Smooth muscle cell of the brain vasculature (primary cell): ENCODE measurements at regions not wholly inside any gene's neighbourhood (a gene's known extent, or its start where the extent isn't known, plus 50 kb on each side); places are given as distances from the start of the nearest gene placed in this dataset.

Source experiments
- DNase-seq: peaks from one replicate; pipeline ENCODE4 v3.0.0-alpha.2; 2012; ENCODE audit warnings: low read depth, low spot score

DNA sequence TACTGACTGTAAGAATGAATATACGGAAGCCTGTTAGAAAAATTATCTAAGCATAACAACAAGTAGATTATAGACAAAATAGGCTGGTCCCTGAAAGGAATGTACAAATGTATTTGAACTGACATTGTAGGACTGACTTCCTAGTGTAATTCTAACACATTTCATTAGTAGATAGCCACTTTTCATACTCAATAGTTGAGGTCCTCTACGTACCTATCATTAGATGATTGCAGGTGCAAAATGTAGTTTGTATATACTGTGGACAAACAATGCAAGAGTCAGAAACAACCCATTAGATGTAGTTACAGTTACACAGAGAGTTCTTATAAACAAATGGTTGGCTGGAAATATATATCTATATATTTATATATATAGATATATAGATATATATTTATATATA is 402.3 kb upstream of the SLITRK6 start:
- no peak for DNase-seq

DNA sequence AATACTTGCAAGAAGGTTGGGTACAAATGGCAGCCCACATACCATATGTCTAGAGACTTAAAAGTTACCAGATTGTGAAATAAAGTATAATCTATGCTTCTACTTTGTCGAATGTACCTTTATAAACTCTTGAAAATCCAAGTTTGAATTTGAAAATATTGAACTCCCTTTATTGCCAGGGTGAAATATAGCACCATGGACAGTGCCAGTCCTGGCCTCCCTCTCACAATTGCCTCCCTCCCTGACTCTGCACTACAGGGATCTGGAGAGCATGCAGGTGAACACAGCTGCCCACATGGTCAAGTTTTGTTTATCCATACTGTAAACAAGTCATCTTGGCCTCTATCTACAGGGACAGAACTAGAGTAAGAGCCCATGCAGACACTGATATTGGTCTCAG is 394.1 kb upstream of the SLITRK6 start:
- DNase-seq: no peak

DNA sequence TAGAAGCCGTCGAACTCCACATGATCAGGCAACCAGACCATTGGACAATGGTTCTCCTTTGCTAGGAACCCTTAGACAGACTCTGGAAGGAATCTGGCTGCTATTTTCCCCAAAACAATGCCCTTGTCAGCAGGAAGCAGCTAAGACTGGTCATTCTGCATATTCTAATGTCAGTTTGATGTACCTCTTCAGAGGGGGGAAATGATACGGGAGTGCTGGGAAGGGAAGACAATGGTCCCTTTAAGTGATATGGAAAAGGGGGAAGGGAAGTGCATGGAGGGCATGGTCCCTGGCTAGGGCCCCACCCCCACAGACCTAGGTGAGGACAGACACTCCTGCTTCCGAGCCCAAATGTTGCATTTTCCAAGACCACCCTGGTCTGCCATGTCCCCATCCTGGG is 389.0 kb upstream of the SLITRK6 start:
- no peak for DNase-seq

DNA sequence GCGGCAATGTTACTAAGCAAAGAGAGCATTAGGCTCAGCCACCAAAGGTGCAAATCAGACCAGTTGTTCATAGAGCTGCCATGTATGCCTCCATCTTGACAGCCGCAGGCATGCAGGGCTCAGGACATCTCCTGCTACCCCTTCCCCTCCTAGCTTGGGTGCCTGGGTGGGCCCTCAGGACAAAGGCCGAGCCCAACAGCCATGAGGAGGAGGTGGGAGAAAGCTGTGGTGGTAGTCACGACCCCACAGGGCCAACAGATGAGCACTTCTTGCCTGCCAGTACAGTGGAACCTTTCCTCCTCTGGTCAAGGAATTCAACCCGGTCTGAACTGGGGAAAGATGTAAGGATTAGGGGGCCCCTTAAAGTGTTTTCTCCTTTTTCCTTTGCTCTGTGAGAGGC is 386.4 kb upstream of the SLITRK6 start:
- DNase-seq: no peak

DNA sequence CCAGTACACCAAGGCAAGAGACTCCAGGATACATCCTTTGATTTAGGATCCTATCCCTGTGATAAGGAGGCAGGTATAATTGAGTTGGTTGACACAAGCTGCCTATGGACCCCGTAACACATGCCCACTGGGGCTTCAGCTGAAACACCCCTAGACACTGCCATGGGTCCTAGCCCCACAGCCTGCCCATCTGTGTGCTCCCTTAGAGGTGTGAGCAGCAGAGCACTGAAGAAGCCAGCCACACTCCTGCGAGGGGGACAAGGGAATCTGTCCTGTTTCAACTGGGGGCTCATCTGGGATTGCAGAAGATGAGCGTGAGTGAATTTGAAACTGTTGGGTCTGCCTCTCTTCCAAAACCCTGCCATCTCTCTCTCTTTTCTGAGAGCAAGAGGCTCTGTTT is 385.9 kb upstream of the SLITRK6 start:
- DNase-seq: no peak

DNA sequence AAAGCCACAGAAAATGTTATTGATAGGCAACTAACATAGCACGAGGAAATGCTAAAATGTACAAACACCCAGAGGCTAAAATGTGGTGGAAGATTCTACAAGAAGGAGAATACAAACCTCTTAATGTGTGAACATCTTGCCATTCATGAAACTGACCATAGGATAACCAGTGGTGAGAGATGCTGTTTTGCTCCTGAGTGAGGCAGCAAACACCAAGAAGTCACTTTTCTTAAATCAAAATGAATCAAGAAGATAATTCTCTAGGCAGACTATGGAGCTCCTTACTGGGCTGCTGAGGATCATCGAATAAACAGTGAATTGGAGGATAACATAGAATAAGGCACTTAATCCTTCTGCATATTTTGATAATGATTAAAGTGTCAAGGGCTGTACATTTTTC is 375.4 kb upstream of the SLITRK6 start:
- no peak for DNase-seq

DNA sequence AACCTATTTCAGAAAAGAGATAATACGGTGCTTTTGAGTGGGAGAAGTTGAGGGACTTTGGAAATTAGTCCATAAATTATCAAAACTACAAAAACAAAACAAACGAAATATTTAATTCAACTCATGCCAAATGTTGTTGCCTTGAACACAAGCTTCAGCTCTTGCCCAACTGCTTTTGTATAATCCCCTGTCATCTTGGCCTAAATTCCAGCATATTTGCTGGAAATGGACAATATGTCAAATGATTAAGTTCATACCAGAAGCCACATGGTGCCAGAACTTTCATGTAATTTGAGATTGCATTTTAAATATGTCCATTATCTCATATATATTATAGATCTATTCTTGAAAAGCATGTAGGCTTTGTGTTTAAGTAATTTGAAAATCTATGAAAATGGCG is 373.7 kb upstream of the SLITRK6 start:
- no peak for DNase-seq

DNA sequence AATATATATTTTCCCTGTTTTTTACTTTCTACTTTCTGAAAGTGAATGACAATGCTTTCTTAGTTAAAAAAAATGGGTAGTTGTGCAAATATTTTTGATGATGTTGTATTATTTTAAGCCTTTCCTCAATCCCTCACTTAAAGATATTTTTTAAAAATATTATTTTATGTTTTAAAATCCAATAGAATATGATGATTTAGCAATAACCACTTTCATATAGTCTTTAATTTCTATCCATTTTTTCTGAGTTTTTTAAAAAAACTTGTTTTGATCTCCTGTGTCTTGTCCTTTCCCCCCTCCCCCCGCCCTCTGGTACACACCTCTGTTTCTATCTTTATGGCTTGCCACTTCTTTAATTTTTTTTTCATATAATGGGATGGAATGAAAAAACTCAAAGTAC is 362.0 kb upstream of the SLITRK6 start:
- no peak for DNase-seq

DNA sequence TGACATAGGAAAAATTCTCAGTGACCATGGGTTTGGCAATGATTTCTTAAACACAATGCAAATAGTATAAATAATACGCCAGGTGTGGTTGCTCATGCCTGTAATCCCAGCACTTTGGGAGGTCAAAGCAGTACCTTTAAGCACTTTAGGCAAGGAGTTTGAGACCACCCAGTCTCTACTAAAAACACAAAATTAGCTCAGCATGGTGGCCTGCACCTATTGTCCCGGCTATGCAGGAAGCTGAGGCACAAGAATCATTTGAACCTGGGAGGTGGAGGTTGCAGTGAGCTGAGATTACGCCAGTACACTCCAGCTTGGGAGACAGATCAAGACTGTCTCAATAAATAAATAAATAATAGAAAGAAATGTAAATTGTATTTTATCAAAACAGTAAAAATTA is 356.5 kb upstream of the SLITRK6 start:
- DNase-seq: no peak

DNA sequence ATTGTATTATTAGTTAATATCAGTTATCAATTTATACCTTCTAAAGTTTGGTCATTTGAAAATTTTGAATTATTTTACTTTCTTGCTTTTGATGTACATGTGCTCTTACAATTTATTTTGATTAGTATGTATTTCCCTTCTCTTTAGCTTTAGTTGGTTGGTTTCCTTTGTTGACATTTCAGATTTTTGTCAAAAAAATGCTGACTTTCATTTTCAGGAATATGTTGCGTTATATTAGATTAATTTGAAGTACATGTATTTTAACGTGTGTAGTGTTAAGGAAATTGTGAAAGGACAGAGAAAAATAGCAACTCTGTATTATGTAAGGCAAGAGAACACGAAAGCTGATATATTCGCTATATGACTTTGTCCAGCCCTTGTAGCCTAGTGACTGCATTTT is 342.9 kb upstream of the SLITRK6 start:
- no peak for DNase-seq

DNA sequence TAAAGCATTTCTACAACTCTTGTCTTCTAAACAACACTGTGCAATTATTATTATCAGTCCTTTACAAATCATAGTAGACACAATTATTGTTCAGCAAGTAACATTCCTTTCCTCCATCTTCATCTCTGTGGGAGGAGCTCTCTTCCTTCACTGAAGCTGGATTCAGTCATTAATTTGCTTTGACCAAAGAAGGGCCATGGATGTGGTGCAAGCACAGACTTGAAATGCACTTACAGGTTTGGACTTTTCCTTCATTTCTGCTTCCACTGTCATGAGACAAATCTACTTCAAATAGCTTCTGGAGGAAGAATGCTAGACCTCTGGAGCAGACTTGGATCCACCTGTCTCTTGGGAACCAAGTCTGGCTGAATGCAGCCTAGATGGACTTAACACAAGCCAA is 336.6 kb upstream of the SLITRK6 start:
- DNase-seq: no peak

DNA sequence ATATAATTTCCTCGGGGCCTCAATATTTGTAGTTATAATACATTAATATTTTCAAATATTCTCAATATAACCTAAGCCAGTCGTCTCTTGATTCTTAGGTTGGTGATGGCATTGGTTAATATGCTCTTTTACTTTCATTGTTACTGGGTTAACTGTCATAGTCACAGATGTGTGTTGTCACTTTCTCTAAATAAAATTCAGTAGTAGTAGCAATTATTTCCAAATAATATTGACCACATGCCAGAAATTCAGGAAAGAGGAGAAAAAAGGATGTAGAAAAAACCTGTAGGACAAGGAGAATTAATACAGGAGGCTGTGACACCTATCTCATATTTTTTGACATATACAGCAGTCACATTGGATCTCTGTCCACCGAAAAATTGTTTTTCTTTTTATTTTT is 322.7 kb upstream of the SLITRK6 start:
- no peak for DNase-seq

DNA sequence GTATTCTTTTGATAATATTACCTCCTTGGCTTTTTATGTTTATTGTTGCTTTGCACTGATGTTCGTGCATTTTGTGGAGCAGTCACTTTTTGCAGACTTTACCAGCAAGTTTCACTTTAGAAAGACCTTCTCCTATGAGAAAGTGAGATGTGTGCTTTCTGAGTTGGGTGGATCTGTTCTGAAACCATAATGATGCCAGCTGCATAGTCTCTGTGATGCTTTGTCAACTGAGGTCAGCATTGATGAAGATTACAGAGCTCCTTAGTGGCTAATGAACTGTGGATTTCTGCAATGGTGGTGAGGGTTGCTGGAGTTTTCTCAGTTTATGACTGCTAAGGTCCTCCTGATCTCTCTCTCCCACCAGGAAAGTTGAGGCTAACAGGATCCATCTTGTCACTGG is 309.9 kb upstream of the SLITRK6 start:
- DNase-seq: no peak

DNA sequence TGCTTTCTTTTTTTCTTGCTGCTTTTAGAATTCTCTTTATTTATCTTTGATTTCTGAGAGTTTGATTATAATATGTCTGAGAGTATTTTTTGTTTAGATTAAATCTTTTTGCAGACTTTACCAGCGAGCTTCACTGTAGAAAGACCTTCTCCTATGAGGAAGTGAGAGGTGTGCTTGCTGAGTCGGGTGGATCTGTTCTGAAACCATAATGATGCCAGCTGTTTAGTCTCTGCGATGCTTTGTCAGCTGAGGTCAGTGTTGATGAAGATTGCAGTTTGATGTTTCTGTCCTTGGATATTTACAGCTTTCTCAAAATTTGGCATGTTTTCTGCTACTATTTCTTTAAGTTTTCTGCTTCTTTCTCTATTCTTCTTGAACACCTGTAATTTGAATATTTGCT is 309.1 kb upstream of the SLITRK6 start:
- no peak for DNase-seq

DNA sequence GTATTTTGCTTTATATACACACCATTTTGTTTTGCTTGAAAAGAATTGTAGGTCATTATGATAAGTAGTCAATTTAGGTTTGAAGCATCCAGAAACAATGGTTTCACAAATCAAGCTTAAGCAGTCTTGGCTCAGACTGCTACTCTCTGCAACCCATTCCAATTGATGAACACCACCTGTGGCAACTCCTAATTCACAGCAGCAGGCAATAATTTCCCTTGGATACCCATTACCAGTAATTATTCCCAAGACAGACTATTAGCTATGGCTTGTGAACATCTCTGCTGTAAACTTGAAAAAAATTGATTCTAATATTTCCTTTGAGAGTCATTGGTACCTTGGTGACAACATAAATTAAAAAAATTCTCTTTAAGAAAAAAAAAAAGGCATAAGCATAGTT is 299.3 kb upstream of the SLITRK6 start:
- DNase-seq: no peak

DNA sequence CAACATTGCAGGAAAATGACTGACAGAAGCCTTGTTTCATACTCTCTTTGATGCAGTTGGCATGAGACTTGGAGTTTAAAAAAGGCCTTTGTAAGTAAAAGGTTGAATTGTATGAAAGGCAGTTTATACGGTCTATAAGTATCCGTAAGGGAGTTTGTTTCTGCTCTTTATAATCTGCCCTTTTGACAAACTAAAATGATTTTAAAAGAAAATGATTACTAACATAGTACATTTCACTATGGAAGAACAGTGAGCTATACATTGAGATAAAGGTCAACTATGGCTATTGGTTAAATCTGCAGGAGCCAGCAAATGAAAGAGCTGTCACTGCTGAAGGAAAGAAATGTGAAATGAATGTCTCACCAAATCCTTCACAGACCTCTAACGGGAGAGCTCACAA is 296.1 kb upstream of the SLITRK6 start:
- no peak for DNase-seq

DNA sequence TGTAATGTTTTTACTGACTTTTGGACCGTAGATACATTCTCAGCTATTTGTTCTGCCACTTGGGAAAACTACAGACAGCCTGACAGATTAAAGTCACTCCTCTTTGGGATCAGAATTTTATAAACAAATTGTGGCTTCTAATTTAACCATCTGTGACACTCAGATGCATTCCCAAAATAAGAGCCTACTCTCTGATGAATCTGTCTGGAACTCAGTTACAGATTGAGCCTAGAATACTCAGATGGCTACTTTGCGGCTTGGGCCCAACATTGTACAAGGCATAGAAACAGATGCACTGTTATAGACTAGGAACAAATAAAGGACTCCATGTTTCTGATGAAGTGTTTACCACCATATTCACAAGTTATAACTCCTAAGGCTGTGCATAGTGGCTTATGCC is 291.0 kb upstream of the SLITRK6 start:
- no peak for DNase-seq

DNA sequence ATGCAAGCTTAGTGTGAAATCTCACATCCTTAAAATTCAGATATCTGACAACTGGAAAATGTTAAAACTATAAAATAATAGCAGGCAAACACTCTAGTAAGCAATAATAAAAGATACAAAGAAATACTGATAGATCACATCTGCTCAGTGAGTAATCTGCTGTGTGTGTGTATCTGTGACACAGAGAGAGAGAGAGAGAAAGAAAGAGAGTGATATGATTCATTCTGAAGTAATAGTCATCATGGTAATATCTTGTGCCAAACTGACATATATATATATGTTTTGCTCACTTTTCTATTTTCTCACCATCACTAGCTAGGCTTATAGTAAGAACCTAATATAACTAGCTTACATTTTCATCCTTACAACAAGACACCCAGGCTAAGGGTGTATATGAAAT is 288.0 kb upstream of the SLITRK6 start:
- no peak for DNase-seq

DNA sequence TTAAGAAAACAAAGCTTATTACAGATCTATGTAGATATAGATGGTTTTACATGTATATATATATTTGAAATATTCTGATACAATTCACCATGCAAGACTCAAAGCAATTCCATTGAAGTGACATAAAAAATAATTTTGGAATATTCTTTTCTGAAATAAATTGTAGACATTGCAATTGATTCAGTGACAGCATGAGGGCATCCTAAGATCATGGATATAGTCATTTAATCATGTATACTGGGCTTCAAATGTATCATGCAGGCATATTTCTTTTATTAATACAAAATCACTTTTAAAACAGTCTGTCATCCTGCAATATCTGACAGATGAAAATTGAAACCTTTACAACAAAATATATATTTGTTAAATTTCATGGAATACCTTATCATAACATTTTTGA is 286.7 kb upstream of the SLITRK6 start:
- DNase-seq: no peak

DNA sequence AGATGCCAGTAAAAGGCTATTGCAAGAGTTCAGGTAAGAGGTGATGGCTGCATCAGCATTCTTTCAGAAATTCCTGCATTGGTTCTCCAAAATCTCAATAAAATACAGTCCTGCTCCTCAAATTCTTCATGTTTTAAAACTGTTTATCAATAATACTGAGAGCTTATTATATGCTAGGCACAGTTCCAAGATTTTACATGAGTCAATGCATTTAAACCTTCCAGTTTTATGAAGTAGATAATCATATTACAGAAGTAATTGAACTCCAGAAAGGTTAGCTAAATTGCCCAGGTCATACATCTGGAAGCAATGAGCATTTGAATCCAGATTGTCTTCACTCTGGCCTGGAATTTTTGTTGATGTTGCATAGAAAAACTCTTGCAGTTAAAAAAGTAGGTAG is 282.9 kb upstream of the SLITRK6 start:
- no peak for DNase-seq

DNA sequence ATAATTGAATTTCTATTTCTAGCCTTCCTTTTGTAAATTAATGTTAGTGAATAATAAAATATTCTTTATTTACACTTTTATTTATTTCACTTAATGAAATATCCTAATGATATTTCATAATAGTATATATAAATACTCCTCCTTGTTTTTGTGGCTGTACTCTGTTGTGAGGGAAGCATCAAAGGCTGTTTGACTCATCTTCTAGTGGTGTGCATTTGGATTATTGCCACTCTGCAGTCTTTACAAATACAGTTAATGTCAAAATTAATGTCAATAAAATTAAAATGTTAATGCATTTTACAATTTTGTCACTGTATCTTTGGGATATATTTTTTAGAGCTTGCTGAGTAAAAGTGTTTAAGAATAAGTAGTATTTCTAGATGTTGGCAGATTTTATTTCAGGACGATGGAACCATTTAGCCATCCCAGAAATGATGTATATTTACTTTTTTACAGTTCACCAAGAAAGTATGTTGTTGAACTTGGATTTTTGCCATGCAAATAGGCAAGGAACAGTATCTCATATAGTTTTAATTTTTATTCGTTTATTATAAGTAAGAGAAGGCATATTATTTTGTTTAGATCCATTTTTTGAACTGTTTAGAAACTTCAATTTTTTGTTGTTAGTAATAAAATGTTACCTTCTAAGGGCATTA is 281.2 kb upstream of the SLITRK6 start:
- no peak for DNase-seq

DNA sequence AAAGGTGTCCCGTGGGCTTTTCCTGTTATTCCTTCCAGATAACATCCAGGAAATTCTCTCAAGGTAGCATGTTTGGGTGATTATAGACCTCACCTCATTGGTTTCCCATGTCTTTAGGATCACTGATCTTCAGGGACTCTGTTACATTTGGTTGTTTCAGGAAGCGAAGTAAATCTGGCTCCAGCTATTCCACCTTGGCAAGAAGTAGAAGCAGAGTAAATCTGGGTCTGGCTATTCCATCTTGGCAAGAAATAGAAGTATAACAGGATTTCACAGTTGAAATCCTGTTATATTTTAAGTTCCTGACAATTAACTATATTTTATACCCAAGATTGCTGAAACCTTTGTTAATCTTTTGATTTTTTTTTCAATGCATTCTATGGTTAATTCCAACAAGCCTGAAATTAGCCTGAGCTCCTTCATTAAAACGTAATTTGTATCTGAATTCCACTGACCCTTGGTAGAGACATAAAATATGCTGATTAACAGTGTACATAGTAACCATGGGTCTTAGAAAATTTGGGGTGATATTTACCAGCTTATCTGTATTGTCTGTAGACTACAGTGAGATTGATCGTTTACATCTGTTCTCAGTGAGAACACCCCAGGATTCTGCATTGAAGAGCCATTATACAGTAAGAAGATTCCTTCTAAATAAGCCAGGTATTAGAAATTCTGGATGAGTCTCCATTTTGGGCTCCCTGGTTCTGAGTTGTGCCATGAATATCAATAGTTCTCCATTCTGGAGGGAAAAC is 267.6 kb upstream of the SLITRK6 start:
- no peak for DNase-seq

DNA sequence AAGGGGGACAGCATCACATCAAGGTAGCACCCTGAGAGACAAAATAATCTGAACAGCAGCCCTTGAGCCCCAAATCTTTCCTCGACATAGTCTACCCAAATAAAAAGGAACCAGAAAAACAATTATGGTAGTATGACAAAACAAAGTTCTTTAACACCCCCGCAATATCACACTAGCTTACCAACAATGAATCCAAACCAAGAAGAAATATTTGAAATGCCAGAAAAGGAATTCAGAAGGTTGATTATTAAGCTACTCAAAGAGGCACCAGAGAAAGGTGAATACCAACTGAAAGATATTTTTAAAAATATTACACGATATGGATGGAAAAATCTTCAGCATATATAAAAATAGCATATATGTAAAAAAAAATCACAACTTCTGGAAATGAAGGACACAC is 252.9 kb upstream of the SLITRK6 start:
- DNase-seq: no peak
